Neural progenitor cell (in vitro differentiated cells): ENCODE measurements at regions not wholly inside any gene's neighbourhood (a gene's known extent, or its start where the extent isn't known, plus 50 kb on each side); places are given as distances from the start of the nearest gene placed in this dataset.

Experiments
- CTCF ChIP-seq: fragments of 200-600 bp; sonication (generic); IDR thresholded peaks from 2 replicates; pipeline ENCODE4 v1.5.1; 2017; ENCODE audit warnings: antibody characterized with exemption, mild to moderate bottlenecking
- EZH2phosphoT487 ChIP-seq: fragments of 200-600 bp; sonication (generic); IDR thresholded peaks from 2 replicates; pipeline ENCODE4 v1.6.1; 2017; ENCODE audit warnings: antibody characterized with exemption

DNA sequence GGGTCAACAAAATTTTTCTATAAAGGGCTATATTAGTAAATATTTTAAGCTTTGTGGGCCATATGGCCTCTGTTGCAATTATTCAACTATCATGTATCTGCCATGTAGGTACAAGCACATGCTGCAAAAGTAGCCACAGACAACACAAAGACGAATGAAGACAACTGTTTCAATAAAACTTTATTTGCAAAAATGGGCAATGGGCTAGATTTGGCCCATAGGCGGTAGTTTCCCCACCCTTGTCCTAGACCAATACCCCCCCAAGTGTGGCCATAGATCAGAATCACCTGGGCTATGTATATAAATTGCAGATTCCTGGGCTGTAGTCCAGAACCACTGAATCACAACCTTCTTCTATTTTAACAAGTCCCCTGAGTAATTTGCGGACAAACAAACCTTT lies 331.0 kb upstream of the PSMD7 start:
- TF ChIP-seq CTCF (no peak), EZH2phosphoT487 (no peak)
